ENCODE measurements at regions not wholly inside any gene's neighbourhood (a gene's known extent, or its start where the extent isn't known, plus 50 kb on each side); places are given as distances from the start of the nearest gene placed in this dataset.

- BruUV-seq (replicated peaks), result no TSS peak
- no peak overlapping the region for H3K27ac Mint-ChIP-seq (ENCODE audit: unreplicated experiment)
- intact Hi-C loops (cut with micrococcal nuclease; ENCODE audit: unreplicated experiment), result no loop called here
Observed at GRCh38 chr14:44830371-44830770, 131.4 kb downstream of the KLHL28 start.

DNA sequence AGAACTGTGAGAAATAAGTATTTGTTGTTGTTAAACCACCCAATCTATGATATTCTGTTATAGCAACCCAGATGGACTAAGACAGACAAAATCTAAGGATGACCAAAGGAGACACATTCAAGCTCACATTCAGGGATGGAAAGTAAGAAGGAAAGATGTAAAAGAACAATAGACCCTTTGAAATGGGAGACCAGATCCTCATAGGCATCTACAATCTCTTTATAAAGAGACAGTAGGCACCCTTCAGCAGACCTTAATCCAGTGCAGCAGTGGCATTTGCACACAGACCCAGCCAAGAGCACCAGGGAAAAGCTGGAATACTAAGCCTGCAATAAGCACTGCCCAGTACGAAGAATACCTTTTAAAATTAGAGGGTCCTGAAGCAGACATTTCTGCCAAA lies 132.7 kb downstream of the KLHL28 start:
- ChIA-PET POLR2A (no interaction called here), CTCF (no interaction called here)
- H3K36me3 ChIP-seq (ENCODE audit: control insufficient read depth, insufficient read depth, low read length), result no peaks in the 10 kb centered on the region
- no peak overlapping the region for H3K4me3 Mint-ChIP-seq (ENCODE audit: unreplicated experiment)
- peaks cover 7% of the 10 kb centered on the region for H3K27me3 Mint-ChIP-seq (ENCODE audit: insufficient read depth, unreplicated experiment)
- H3K9me3 Mint-ChIP-seq (ENCODE audit: unreplicated experiment), result no peaks in the 10 kb centered on the region
- TF ChIP-seq, protein P1, sequence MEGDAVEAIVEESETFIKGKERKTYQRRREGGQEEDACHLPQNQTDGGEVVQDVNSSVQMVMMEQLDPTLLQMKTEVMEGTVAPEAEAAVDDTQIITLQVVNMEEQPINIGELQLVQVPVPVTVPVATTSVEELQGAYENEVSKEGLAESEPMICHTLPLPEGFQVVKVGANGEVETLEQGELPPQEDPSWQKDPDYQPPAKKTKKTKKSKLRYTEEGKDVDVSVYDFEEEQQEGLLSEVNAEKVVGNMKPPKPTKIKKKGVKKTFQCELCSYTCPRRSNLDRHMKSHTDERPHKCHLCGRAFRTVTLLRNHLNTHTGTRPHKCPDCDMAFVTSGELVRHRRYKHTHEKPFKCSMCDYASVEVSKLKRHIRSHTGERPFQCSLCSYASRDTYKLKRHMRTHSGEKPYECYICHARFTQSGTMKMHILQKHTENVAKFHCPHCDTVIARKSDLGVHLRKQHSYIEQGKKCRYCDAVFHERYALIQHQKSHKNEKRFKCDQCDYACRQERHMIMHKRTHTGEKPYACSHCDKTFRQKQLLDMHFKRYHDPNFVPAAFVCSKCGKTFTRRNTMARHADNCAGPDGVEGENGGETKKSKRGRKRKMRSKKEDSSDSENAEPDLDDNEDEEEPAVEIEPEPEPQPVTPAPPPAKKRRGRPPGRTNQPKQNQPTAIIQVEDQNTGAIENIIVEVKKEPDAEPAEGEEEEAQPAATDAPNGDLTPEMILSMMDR (IDR thresholded peaks at IDR 0.05; ENCODE audit: insufficient read depth in 1 of 2, low read depth in 1 of 2, low read length in 1 of 2, severe bottlenecking in 1 of 2, unreplicated experiment in 1 of 2), result no peak
- no peak for DNase-seq
- no peaks in the 10 kb centered on the region for H3K4me1 ChIP-seq
- no TSS peak for BruUV-seq (replicated peaks)
- H3K9me3 ChIP-seq, result no peaks in the 10 kb centered on the region
- intact Hi-C loops (cut with micrococcal nuclease; ENCODE audit: unreplicated experiment), result no loop called here
- no peaks in the 10 kb centered on the region for H3K4me1 Mint-ChIP-seq (ENCODE audit: low read depth, unreplicated experiment)
- no peak overlapping the region for H3K27ac Mint-ChIP-seq (ENCODE audit: unreplicated experiment)
- H3K27me3 ChIP-seq (replicated peaks; ENCODE audit: control insufficient read depth, insufficient read depth, low read length), result no peaks in the 10 kb centered on the region
- H3K4me3 ChIP-seq (ENCODE audit: low read depth, low read length), result no peak overlapping the region
- H3K36me3 Mint-ChIP-seq (ENCODE audit: insufficient read depth, unreplicated experiment), result no peaks in the 10 kb centered on the region

More at GRCh38 chr14:44830371-44830770, 131.4 kb downstream of the KLHL28 start:
- Histone ChIP-seq H3K9me3 (no peaks in the 10 kb centered on the region), H3K27me3 (replicated peaks; ENCODE audit: control insufficient read depth, insufficient read depth, low read length) (no peaks in the 10 kb centered on the region), H3K4me1 (no peaks in the 10 kb centered on the region), H3K4me3 (ENCODE audit: low read depth, low read length) (no peak overlapping the region), H3K36me3 (ENCODE audit: control insufficient read depth, insufficient read depth, low read length) (no peaks in the 10 kb centered on the region)
- H3K27me3 Mint-ChIP-seq (ENCODE audit: insufficient read depth, unreplicated experiment), result peaks cover 7% of the 10 kb centered on the region
- no peak overlapping the region for H3K4me3 Mint-ChIP-seq (ENCODE audit: unreplicated experiment)
- ChIA-PET POLR2A (no interaction called here), CTCF (no interaction called here)
- TF ChIP-seq, protein P1 (IDR thresholded peaks at IDR 0.05; ENCODE audit: insufficient read depth in 1 of 2, low read depth in 1 of 2, low read length in 1 of 2, severe bottlenecking in 1 of 2, unreplicated experiment in 1 of 2), result no peak
- DNase-seq, result no peak
- no peaks in the 10 kb centered on the region for H3K9me3 Mint-ChIP-seq (ENCODE audit: unreplicated experiment)
- no peaks in the 10 kb centered on the region for H3K36me3 Mint-ChIP-seq (ENCODE audit: insufficient read depth, unreplicated experiment)
- no peaks in the 10 kb centered on the region for H3K4me1 Mint-ChIP-seq (ENCODE audit: low read depth, unreplicated experiment)

DNA sequence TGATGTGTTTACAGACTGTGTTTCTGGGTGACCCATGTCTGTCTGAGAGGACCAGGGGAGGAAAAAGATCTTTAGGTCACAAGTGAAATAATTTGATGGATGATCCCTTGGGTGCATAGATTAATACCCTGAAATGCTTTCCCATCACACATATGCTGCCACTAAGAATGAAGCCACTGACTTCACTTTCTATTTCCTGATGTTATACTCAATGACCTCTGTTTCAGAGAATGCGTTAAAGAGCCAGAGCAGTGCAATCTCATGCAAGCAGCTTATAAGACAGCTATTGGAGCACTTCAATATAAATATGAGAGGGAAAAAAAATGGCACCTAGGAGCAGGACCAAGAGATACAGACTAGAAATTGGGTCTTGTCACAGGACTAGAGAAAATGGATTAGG lies 133.7 kb downstream of the KLHL28 start:
- TF ChIP-seq, protein P1 (IDR thresholded peaks at IDR 0.05; ENCODE audit: insufficient read depth in 1 of 2, low read depth in 1 of 2, low read length in 1 of 2, severe bottlenecking in 1 of 2, unreplicated experiment in 1 of 2), result no peak
- BruUV-seq (replicated peaks), result no TSS peak
- H3K27me3 ChIP-seq (replicated peaks; ENCODE audit: control insufficient read depth, insufficient read depth, low read length), result no peaks in the 10 kb centered on the region
- Mint-ChIP-seq H3K9me3 (ENCODE audit: unreplicated experiment) (no peaks in the 10 kb centered on the region), H3K27me3 (ENCODE audit: insufficient read depth, unreplicated experiment) (peaks cover 10% of the 10 kb centered on the region), H3K27ac (ENCODE audit: unreplicated experiment) (no peak overlapping the region), H3K36me3 (ENCODE audit: insufficient read depth, unreplicated experiment) (no peaks in the 10 kb centered on the region), H3K4me3 (ENCODE audit: unreplicated experiment) (no peak overlapping the region), H3K4me1 (ENCODE audit: low read depth, unreplicated experiment) (no peaks in the 10 kb centered on the region)
- no peaks in the 10 kb centered on the region for H3K36me3 ChIP-seq (ENCODE audit: control insufficient read depth, insufficient read depth, low read length)
- ChIA-PET POLR2A (no interaction called here), CTCF (no interaction called here)
- H3K9me3 ChIP-seq, result no peaks in the 10 kb centered on the region
- no peak for DNase-seq
- intact Hi-C loops (cut with micrococcal nuclease; ENCODE audit: unreplicated experiment), result no loop called here
- no peak overlapping the region for H3K4me3 ChIP-seq (ENCODE audit: low read depth, low read length)
- no peaks in the 10 kb centered on the region for H3K4me1 ChIP-seq
